SJCRH30 (cell line): ENCODE measurements at regions not wholly inside any gene's neighbourhood (a gene's known extent, or its start where the extent isn't known, plus 50 kb on each side); places are given as distances from the start of the nearest gene placed in this dataset.

Experiments
- DNase-seq, 2 experiments: peaks; one replicate each; pipeline ENCODE4 v3.0.0-alpha.2; 2015 to 2020
- H3K27ac ChIP-seq: fragments of 250-450 bp; sonication (Bioruptor Pico); 2 replicates; pipeline ENCODE4 v1.5.1; 2020; ENCODE audit warnings: mild to moderate bottlenecking, moderate library complexity
- H3K27me3 ChIP-seq: fragments of 250-450 bp; sonication (Bioruptor Pico); 2 replicates; pipeline ENCODE4 v1.5.1; 2020; ENCODE audit warnings: mild to moderate bottlenecking, moderate library complexity
- H3K36me3 ChIP-seq: fragments of 250-450 bp; sonication (Bioruptor Pico); 2 replicates; pipeline ENCODE4 v1.5.1; 2020; ENCODE audit warnings: mild to moderate bottlenecking, moderate library complexity
- H3K4me1 ChIP-seq: fragments of 250-450 bp; sonication (Bioruptor Pico); 2 replicates; pipeline ENCODE4 v1.5.1; 2020; ENCODE audit warnings: mild to moderate bottlenecking, moderate library complexity
- H3K4me3 ChIP-seq: fragments of 250-450 bp; sonication (Bioruptor Pico); 2 replicates; pipeline ENCODE4 v1.5.1; 2020; ENCODE audit warnings: mild to moderate bottlenecking, moderate library complexity
- H3K9me3 ChIP-seq: fragments of 250-450 bp; sonication (Bioruptor Pico); replicated peaks from 2 replicates; pipeline ENCODE4 v1.5.1; 2020; ENCODE audit warnings: mild to moderate bottlenecking, moderate library complexity

DNA sequence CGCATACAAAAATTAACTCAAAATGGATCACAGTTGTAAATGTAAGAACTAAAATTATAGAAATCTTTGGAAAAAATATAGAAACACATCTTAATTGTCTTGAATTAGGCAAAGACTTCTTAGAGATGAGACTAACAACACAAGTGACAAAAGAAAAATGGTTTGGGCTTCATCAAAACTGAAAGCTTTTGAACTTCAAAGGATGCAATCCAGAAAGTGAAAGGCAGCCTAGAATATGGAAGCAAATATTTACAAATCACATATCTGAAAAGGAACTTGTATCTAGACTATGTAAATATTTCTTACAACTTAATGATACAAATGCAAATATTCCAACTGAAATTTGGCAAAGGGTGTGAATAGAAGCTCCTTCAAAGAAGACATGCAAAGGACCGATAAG lies 582.8 kb upstream of the ZEB2 start:
- DNase-seq: no peak
- no peaks in the 10 kb centered on the region for H3K4me1 ChIP-seq
- H3K9me3 ChIP-seq: no peaks in the 10 kb centered on the region
- H3K27me3 ChIP-seq: no peaks in the 10 kb centered on the region
- H3K36me3 ChIP-seq: no peaks in the 10 kb centered on the region
- no peak overlapping the region for H3K4me3 ChIP-seq
- no peak overlapping the region for H3K27ac ChIP-seq

DNA sequence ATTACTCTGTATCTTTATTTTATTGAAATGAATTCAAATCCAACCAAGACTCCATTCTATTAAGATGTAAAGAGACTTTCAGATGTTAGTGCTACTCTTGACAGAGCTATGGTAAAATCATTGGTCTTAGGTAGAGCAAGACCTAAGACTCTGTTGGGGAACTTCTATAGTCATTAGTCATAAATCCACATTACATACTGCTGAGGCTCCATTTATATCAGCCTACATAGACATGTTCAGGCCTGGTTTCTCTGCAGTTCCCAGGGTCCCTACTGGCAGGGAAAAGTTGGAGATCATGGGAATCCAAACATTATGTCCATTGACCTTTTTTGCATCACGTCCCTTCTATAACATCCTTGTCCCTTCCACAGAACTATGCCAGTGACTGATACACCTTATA lies 580.4 kb upstream of the ZEB2 start:
- H3K9me3 ChIP-seq: no peaks in the 10 kb centered on the region
- H3K4me1 ChIP-seq: no peaks in the 10 kb centered on the region
- no peak overlapping the region for H3K4me3 ChIP-seq
- no peak for DNase-seq
- H3K36me3 ChIP-seq: no peaks in the 10 kb centered on the region
- H3K27me3 ChIP-seq: no peaks in the 10 kb centered on the region
- no peak overlapping the region for H3K27ac ChIP-seq

DNA sequence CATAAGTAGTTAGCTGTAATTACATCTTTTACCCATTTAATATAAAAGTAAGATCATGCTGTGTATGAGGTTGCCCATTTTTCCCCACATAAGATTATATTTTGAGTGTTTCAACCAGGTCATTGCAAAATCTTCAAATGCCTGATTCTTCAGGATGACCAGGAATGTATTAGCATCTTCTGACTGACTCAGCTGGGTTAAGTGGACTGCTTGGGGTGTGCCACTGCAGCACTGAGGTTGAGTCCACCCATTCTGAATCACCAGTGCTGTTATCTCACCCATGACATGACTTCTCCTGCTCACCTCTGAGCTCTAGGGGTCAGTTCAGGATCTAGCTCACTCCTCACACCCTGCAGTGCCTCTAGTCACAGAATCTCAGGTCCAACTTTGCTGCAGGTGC lies 576.7 kb upstream of the ZEB2 start:
- Histone ChIP-seq H3K4me1 (no peaks in the 10 kb centered on the region), H3K27me3 (no peaks in the 10 kb centered on the region), H3K36me3 (no peaks in the 10 kb centered on the region), H3K4me3 (no peak overlapping the region), H3K9me3 (no peaks in the 10 kb centered on the region; the same call in 1 of the 2 replicates), H3K27ac (no peak overlapping the region)
- no peak for DNase-seq

DNA sequence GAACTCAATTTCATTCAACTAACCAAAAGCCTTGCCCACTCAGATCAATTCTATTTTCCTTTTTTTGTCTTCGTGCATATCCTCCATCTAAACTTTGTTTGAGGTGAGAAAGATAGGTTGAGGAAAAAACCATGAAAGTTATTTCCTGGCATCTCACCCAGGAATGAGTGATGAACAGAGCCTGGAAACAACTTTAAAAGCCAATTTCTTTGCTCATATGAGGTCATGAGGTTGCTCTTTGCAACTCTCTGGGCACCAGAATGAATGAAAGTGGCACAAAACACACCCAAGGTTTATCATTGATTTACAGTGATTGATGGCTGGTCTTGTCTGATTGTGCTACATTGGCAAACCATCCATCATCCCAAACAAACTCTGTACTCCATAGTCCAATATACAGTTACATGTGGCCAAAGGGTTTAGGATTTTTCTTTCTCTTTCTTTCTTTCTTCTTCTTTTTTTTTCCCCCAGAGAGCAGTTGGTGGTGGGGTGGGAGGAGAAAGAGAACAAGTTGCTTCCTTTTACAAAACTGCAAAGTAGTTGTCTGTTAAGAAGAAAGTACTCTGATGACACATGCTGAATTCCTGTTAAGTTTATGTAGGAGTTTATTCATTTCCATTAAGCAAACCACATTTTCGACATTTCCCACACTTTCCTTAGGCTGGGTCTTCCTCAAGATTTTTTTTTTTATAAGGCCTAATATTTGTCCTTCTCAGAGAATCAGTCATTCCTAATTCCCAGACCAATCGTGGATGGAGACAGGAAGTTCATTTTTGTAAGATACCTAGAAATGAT lies 575.9 kb upstream of the ZEB2 start:
- no peaks in the 10 kb centered on the region for H3K36me3 ChIP-seq
- H3K9me3 ChIP-seq: peaks cover 2% of the 10 kb centered on the region
- H3K4me3 ChIP-seq: no peak overlapping the region
- no peaks in the 10 kb centered on the region for H3K27me3 ChIP-seq
- DNase-seq: no peak
- H3K4me1 ChIP-seq: no peaks in the 10 kb centered on the region
- H3K27ac ChIP-seq: no peak overlapping the region

DNA sequence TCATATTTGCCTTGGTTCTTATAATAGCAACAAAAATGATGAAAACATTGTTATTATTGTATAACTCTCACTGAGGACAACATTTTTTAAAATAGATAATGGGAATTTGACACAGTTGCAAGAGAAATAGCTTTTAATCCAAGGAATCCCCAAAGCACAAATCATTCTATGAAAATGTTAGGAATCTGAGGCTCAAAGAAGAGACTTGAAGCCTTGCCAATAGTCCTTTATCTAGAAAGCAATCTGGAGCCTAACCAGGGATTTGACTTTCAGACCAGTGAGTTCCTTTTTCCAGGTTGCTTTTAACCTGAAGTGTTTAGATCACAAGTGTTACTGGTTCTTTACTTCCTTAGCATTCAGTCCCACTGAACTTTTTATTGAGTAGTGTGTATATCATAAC lies 574.5 kb upstream of the ZEB2 start:
- H3K4me3 ChIP-seq: no peak overlapping the region
- H3K27me3 ChIP-seq: no peaks in the 10 kb centered on the region
- no peaks in the 10 kb centered on the region for H3K4me1 ChIP-seq
- peaks cover 2% of the 10 kb centered on the region for H3K9me3 ChIP-seq
- DNase-seq: no peak
- no peaks in the 10 kb centered on the region for H3K36me3 ChIP-seq
- H3K27ac ChIP-seq: no peak overlapping the region

GRCh38 chr2:145091967-145092366 lies 572.0 kb upstream of the ZEB2 start:
- Histone ChIP-seq H3K9me3 (peaks cover 2% of the 10 kb centered on the region), H3K27ac (no peak overlapping the region), H3K4me1 (no peaks in the 10 kb centered on the region), H3K36me3 (no peaks in the 10 kb centered on the region), H3K4me3 (no peak overlapping the region), H3K27me3 (no peaks in the 10 kb centered on the region)
- no peak for DNase-seq

- H3K27ac ChIP-seq: no peak overlapping the region
- no peaks in the 10 kb centered on the region for H3K27me3 ChIP-seq
- H3K9me3 ChIP-seq: peaks cover 2% of the 10 kb centered on the region
- H3K4me1 ChIP-seq: peaks cover 2% of the 10 kb centered on the region
- no peak for DNase-seq
- H3K36me3 ChIP-seq: no peaks in the 10 kb centered on the region
- H3K4me3 ChIP-seq: no peak overlapping the region
Measured at GRCh38 chr2:145090841-145091761, 571.2 kb upstream of the ZEB2 start.

- no peaks in the 10 kb centered on the region for H3K27me3 ChIP-seq
- no peak overlapping the region for H3K4me3 ChIP-seq
- no peak for DNase-seq
- peaks cover 8% of the 10 kb centered on the region for H3K9me3 ChIP-seq
- no peaks in the 10 kb centered on the region for H3K36me3 ChIP-seq
- peaks cover 13% of the 10 kb centered on the region for H3K4me1 ChIP-seq
- no peak overlapping the region for H3K27ac ChIP-seq
Measured at GRCh38 chr2:145088756-145089155, 568.8 kb upstream of the ZEB2 start.

DNA sequence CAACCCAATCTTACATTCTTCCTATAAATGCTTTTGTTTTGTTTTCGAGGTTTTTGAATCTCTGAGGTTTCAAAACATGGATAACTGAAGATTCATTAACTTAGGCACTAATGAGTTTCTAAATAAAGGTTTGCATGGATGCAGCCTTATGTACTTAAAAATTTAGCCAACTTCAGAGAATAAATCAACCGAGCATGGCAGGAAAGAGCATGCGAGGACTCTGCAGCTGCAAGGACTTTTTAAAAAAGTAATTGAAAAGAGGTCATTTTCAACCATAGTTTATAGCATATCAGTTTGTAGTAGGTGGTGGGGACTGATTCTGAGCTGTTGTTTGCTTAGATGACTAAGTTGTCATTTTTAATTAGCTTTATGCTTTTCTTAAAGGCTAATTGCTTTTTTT lies 567.0 kb upstream of the ZEB2 start:
- Histone ChIP-seq H3K4me3 (no peak overlapping the region), H3K9me3 (peaks cover 8% of the 10 kb centered on the region), H3K27me3 (no peaks in the 10 kb centered on the region), H3K4me1 (peaks cover 13% of the 10 kb centered on the region), H3K36me3 (no peaks in the 10 kb centered on the region), H3K27ac (no peak overlapping the region)
- DNase-seq: no peak

- H3K4me3 ChIP-seq: no peak overlapping the region
- no peaks in the 10 kb centered on the region for H3K27me3 ChIP-seq
- H3K9me3 ChIP-seq: peaks cover 5% of the 10 kb centered on the region; the same call in 1 of the 2 replicates
- peaks cover 13% of the 10 kb centered on the region for H3K4me1 ChIP-seq
- H3K27ac ChIP-seq: peak overlapping the region; percentile 46
- DNase-seq: peak in 1 of 2 experiments; percentile 30
- H3K36me3 ChIP-seq: no peaks in the 10 kb centered on the region
Measured at GRCh38 chr2:145085612-145086011, 565.7 kb upstream of the ZEB2 start.

GRCh38 chr2:145080426-145080825 lies 560.5 kb upstream of the ZEB2 start:
- peaks cover 19% of the 10 kb centered on the region for H3K4me1 ChIP-seq
- no peak overlapping the region for H3K27ac ChIP-seq
- no peaks in the 10 kb centered on the region for H3K36me3 ChIP-seq
- no peaks in the 10 kb centered on the region for H3K27me3 ChIP-seq
- no peak overlapping the region for H3K4me3 ChIP-seq
- peaks cover 5% of the 10 kb centered on the region; the same call in 1 of the 2 replicates for H3K9me3 ChIP-seq
- no peak for DNase-seq

DNA sequence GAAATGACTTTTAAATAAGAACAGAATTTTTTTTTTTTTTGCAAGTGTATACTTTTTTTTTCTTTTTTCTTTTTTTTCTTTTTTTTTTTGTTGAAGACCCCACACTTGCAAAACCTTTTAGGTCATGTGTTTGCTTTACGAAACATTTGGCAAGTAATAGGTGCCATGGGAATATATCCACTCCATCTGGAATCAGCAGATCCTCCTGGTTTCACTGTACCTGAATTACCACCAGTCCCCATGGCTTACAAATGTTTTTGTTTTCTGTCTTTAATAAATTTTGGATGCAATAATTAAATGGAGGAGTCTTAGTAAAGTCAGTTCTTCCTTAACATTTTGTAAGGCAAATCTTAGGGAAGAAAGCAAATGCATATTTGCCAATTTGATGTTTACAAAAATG lies 559.7 kb upstream of the ZEB2 start:
- H3K27me3 ChIP-seq: no peaks in the 10 kb centered on the region
- no peaks in the 10 kb centered on the region for H3K36me3 ChIP-seq
- DNase-seq: no peak
- peaks cover 5% of the 10 kb centered on the region; the same call in 1 of the 2 replicates for H3K9me3 ChIP-seq
- H3K4me3 ChIP-seq: no peak overlapping the region
- H3K27ac ChIP-seq: no peak overlapping the region
- H3K4me1 ChIP-seq: peaks cover 14% of the 10 kb centered on the region

DNA sequence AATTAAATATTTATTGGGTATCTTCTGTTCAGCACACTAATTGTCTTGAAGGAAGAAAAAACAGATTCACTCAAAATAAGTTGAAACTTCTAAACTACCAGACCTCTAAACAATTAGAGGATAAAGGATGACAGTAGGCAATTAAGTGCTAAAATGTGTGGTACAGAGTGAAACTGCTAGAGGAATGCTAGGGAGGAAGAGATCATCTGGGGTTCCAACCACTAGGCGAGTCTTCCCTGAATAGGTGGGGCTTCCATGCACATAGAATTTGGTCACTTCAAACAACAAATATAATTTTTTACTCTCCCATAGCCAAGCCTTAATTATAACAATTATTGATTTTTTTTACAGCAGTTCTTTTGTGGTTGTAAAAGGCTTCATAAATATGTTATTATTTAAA lies 559.0 kb upstream of the ZEB2 start:
- Histone ChIP-seq H3K9me3 (peaks cover under 1% of the 10 kb centered on the region; the same call in 1 of the 2 replicates), H3K27ac (no peak overlapping the region), H3K4me1 (peaks cover 14% of the 10 kb centered on the region), H3K27me3 (no peaks in the 10 kb centered on the region), H3K36me3 (no peaks in the 10 kb centered on the region), H3K4me3 (no peak overlapping the region)
- DNase-seq: no peak

DNA sequence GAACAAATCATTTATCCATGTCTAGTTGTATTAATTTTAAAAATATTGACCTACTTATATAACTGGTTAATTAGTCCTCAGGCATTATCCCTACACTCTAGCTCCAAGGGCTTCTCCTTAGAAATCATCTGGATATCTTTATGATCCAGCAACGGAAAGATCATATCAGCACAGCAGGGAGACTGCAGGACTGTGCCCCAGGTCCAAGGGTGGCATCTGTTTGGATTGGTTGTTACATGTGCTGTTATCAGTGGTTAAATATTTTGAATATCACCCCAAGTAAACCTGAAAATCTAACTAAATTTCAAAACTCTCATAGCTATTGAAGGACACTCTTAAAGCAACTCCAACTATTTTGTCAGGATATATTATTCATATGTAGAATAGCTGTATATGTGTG lies 556.2 kb upstream of the ZEB2 start:
- Histone ChIP-seq H3K4me3 (no peak overlapping the region), H3K36me3 (no peaks in the 10 kb centered on the region), H3K27ac (peak overlapping the region; percentile 34; the same call in 1 of the 2 replicates), H3K27me3 (no peaks in the 10 kb centered on the region), H3K4me1 (peaks cover 14% of the 10 kb centered on the region), H3K9me3 (no peaks in the 10 kb centered on the region)
- no peak for DNase-seq

DNA sequence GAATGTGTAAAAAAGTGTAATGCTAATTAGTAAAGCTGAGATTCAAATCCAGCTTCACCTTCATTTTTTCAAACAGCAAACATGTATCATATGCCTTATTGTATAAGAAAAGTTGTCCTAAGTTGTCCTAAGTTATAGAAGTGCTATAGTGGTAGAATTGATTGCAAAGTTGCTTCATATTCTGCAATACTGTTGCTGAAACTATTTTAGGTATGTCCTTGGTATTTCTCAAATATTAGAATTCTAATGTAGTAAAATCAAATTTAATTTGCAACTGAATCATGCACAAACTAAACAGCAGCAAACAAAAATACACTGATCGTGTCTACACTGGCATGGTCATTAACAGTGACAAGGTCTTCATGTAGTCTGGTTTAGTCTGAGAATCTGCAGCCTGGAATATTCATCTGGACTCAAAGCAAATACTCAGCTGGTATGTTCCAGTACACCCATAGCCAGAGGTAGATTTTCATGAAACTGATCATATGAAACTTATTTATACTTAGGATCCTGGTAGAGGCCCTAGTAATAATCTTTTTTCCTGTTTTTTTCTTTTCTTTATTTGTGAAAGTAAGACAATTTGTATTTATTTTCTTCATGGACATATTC lies 555.6 kb upstream of the ZEB2 start:
- no peaks in the 10 kb centered on the region for H3K27me3 ChIP-seq
- no peak for DNase-seq
- peaks cover 14% of the 10 kb centered on the region for H3K4me1 ChIP-seq

More for the DNA sequence above, 555.6 kb upstream of the ZEB2 start:
- H3K27ac ChIP-seq: no peak overlapping the region
- no peaks in the 10 kb centered on the region for H3K36me3 ChIP-seq
- H3K4me3 ChIP-seq: no peak overlapping the region
- H3K9me3 ChIP-seq: no peaks in the 10 kb centered on the region
